NCI-H187 (cell line): ENCODE measurements at regions not wholly inside any gene's neighbourhood (a gene's known extent, or its start where the extent isn't known, plus 50 kb on each side); places are given as distances from the start of the nearest gene placed in this dataset.

ENCODE experiments used
- DNase-seq, 2 experiments: peaks; one replicate each; lab custom pipeline; 2025; lab: John Stamatoyannopoulos, UW

DNA sequence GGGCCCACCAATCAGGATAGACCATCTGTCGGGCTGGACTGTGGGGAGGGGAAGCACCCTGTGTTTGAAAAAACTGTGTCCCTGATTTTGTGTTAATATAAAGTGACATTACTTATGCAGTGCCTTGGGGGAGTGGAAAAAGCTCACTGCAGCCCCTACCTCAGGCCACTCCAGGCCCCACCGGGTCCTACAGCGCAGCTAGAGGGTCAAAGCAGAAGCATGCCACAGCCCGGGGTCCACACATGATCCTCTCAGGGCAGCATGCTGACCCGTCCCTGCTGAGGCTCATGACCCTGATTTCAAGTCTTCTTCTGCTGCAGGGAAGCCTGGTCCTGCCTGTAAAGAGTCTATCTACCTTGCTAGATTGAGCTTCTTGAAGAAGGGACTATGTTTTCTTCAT, 133.0 kb upstream of the PLCB4 start:
- DNase-seq = no peak

GRCh38 chr20:8938532-8938931, 130.4 kb upstream of the PLCB4 start:
- no peak for DNase-seq

DNA sequence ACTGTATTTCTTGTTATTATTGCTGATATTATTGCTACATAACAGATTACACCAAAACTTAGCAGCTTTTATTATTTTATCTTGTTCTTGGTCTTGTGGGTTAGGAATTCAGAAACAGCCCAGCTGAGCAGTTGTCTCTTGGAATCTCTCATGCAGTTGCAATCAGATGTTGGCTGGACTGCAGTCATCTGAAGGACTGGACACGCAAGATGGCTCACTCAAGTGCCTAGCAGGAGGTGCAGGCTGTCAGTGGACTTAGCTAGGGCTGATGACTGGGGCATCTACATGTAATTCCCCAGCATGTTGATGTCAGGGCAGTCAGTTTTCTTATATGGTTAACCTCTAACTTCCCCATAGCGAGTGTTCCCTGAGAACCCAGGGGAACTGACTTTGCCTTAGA, 128.6 kb upstream of the PLCB4 start:
- DNase-seq = no peak

GRCh38 chr20:8943631-8944030, 125.3 kb upstream of the PLCB4 start:
- no peak for DNase-seq

DNA sequence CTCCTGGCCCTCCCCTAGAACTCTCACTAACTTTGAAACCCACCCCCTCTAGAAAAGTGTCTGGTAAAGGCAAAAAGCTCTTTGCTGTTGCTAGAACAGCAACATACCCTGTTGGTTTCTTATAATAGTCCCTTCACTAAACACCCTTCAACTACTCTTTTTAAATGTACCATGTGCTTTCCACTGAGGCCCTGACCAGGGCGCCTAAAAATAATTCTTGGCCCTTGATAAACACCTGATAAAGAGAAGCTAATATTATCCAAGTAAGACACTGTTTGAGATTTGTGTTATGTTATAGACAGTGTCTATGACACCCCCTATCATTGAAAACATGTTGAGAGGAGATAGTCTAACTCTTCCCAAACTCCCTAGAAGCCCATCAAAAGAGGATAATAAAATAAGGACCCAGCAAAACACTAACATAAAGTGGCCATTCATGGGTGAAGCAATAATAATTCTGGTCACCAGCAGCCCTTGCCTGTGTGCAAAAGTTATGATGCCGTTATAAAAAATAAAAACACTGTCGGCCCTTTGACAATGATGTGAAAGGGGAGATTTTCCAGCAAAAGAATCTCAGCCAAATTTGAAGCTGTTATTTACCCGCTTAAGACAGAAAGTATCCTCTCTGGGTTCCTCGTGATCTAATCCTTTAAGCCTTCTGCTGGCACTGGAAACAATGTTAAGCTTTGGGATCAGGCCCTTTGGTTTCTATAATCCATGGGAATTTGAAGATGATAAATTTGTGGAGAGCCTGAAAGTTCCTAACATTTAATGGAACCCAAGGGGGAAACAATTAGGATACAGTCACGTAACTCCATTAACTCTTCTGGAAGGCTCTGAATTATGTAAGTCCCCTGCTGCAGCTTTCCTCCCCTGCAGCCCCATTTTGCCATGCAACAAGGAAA, 122.6 kb upstream of the PLCB4 start:
- DNase-seq = no peak

DNA sequence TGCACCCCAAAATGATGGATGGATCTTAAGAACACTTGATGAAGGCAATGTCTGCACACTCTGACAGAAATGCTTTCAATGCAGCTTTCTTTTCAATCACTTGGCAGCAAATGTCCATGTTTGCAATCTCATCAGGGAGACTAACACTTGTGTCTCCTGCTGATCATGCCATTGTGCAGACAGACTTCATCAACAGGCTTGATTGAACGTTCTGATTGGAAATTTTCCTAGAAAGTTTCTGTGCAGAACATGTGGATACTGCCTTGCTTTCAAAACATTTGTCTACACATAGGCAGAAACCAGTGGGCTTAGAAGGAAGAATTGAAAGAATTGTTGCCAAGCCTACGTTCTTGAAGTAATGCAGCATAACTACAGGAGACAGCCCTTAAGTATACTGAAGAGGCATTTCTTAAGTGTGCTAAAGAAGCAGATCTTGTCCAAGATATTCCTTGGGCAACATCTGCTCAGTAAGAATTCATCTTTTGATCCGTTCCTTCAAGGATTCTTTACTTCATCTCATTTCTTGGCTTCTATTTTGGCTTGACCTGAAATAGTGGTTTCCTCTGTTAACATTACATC, 120.4 kb upstream of the PLCB4 start:
- DNase-seq = no peak

GRCh38 chr20:8951164-8951563, 117.7 kb upstream of the PLCB4 start:
- no peak for DNase-seq

DNA sequence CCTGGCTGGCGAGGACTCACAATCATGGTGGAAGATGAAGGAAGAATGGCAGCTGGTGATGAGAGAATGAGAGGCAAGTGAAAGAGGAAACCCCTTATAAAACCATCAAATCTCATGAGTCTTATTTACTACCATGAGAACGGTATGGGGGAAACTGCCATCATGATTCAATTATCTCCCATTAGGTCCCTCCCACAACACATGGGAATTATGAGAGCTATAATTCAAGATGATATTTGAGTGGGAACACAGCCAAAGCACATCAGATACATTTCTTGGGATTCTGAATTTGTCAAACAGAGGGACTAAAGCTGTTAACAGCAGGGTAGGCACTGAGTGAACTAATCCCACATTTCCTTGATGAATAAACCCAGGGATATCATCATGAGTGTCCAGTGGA, 116.2 kb upstream of the PLCB4 start:
- peak; percentile 26 to 77 for DNase-seq

DNA sequence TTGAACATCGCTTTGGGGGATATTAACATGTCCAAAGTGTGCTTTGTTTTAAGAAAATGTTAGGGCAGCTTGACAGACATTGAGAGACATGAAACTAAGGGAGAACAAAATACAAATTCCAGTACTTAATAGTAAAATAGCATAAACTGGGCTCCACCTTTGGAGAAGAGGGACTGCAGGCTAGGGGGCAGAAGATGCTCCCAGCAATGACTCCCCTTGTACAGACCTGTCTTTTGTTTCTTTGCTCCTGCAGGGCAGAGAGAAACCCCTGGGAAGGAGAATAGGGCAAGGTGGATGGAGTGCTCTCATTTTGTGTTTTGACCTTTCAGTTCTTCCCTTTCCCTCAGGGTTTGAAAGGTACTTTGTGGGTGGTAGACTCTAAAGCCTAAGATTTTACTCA, 115.6 kb upstream of the PLCB4 start:
- DNase-seq = no peak

- DNase-seq = no peak
Observed at GRCh38 chr20:8960241-8960640, 108.6 kb upstream of the PLCB4 start.

- DNase-seq = no peak
Observed at GRCh38 chr20:8963330-8963729, 105.6 kb upstream of the PLCB4 start.

DNA sequence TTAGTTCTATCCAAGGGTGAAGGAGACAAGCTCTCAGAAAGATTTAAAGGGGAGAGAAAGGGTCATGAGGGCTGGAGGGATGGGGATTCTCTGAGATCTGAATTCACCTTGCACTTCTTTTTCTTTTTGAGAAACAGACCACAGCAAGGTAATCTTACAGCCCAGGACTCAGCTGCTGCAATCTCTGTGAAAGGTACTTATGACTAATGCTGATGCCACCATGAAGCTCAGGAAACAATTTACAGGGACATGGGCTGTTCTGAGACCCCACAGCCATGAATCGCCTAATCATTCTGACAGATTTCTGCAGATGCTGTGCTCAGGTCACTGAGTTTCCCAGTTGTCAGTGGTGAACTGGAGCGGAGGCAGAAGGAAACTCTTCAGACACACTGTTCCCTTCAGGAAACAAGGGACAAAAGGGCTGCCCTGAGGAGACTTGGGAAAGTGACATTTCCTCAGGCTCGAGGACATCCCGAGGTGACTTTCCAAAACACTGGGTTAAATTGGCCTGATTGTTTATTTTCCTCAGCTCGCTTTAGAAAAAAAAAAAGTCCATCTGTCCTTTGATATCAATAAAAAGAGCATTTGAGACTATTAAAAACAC, 103.8 kb upstream of the PLCB4 start:
- DNase-seq = no peak

- no peak for DNase-seq
Observed at GRCh38 chr20:8967641-8968245, 101.1 kb upstream of the PLCB4 start.

DNA sequence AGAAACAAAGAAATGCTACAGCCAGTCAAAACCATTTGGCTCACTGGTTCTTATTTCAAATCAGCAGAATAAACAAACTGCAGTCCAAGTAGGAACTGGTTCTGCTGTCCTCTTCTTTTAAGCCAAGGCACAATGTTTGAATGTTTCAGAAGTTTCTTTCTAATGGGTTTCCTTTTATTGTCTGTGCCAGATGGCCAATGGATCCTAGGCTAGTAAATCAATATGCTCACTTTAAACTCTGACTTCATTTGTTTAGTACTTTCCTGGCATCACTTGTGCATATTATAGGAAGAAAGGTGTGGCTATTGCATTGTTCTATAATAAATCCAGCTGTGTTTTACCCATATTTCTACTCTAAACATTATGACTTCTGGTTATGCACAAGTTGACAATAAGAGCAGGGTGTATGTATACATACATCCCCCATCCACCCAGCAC, 99.7 kb upstream of the PLCB4 start:
- no peak for DNase-seq

GRCh38 chr20:8971669-8972316, 97.1 kb upstream of the PLCB4 start:
- no peak for DNase-seq

DNA sequence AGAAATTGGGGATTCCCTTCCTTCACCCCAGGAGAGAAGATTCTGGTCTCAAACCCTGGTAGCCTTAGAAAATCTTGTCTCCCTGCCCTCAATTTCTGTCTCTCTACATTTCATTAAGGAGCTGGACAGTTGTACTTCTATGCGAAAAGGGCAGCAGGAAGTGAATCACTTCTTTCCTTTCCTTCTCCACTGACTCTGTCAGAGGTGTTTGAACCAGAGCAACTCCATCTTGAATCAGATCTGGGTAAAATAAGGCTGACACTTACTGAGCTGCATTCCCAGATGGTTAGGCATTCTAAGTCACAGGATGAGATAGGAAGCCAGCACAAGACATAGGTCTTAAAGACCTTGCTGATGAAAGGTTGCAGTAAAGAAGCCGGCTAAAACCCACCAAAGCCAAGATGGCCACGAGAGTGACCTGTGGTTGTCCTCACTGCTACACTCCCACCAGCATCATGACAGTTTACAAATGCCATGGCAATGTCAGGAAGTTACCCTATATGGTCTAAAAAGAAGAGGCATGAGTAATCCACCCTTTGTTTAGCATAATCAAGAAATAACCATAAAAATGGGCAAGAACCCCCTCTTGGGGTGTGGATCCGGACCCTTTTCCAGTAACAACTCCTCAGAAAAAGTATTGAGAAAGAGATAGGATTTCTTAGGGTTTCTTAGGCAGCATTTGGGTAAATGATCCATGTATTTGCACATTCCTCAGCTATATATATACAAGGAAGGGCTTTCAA, 95.8 kb upstream of the PLCB4 start:
- DNase-seq = no peak

GRCh38 chr20:8974009-8974708, 94.7 kb upstream of the PLCB4 start:
- no peak for DNase-seq

GRCh38 chr20:8981482-8981881, 87.4 kb upstream of the PLCB4 start:
- DNase-seq = no peak

GRCh38 chr20:8983478-8984345, 85.2 kb upstream of the PLCB4 start:
- no peak for DNase-seq

- DNase-seq = no peak
Observed at GRCh38 chr20:8986631-8987030, 82.3 kb upstream of the PLCB4 start.
